Skeletal muscle tissue (tissue), 3 donors: ENCODE measurements at regions not wholly inside any gene's neighbourhood (a gene's known extent, or its start where the extent isn't known, plus 50 kb on each side); places are given as distances from the start of the nearest gene placed in this dataset.

Experiments
- H3K27ac ChIP-seq: one replicate; pipeline ENCODE4 v1.7.0; 2013; ENCODE audit warnings: mild to moderate bottlenecking, low read depth, low read length, inconsistent platforms
- H3K27me3 ChIP-seq, 3 donors: one replicate each; pipeline ENCODE4 v1.7.0; 2013; ENCODE audit warnings: low read length in 3 of 3; ENCODE audit not compliant: control insufficient read depth in 3 of 3, insufficient read depth in 3 of 3
- H3K36me3 ChIP-seq, 3 donors: one replicate each; pipeline ENCODE4 v1.7.0; 2013; ENCODE audit warnings: low read length in 3 of 3; ENCODE audit not compliant: control insufficient read depth in 3 of 3, insufficient read depth in 3 of 3
- H3K4me1 ChIP-seq, 3 donors: one replicate each; pipeline ENCODE4 v1.7.0; 2013; ENCODE audit warnings: low read length in 3 of 3, mild to moderate bottlenecking in 3 of 3; ENCODE audit not compliant: control insufficient read depth in 3 of 3, insufficient read depth in 3 of 3
- H3K4me3 ChIP-seq, 3 donors: one replicate each; pipeline ENCODE4 v1.7.0; 2013; ENCODE audit warnings: low read length in 3 of 3
- H3K9ac ChIP-seq, 3 donors: one replicate each; pipeline ENCODE4 v1.7.0; 2013; ENCODE audit warnings: low read length in 3 of 3, mild to moderate bottlenecking in 3 of 3, moderate library complexity in 2 of 3, low read depth in 1 of 3
- H3K9me3 ChIP-seq, 3 donors: one replicate each; pipeline ENCODE4 v1.7.0; 2013; ENCODE audit warnings: low read length in 3 of 3; ENCODE audit not compliant: control insufficient read depth in 3 of 3
- donor health status: Osteomylitis.

GRCh38 chr17:74076446-74076845 lies 127.0 kb upstream of the RPL38 start:
- H3K4me1 ChIP-seq = no peaks in the 10 kb centered on the region
- H3K4me3 ChIP-seq = no peak overlapping the region
- H3K9ac ChIP-seq = no peak overlapping the region
- no peaks in the 10 kb centered on the region for H3K36me3 ChIP-seq
- peaks cover 21 to 31% (median 31%) of the 10 kb centered on the region in 3 donors for H3K27me3 ChIP-seq
- H3K27ac ChIP-seq = no peak overlapping the region
- peaks cover 0 to 6% (median 0%) of the 10 kb centered on the region in 3 donors for H3K9me3 ChIP-seq

DNA sequence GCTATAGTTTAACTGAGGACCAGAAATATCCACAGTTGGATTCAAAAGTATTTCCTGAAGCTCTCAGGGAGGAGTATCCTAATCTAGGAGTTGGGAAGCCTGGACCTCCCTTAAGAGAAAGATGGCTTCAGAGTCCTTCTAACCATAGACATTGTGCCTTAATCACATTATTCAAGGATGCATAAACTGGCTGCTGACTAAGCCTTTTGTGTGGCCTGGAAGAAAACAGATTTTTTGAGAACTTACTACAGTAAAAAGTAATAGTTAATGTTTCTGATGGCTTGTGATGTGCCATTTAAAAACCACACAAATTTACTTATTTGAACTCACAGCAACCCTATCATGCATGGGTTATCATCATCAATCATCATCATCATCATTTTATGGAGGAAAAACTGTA lies 126.2 kb upstream of the RPL38 start:
- no peak overlapping the region for H3K4me3 ChIP-seq
- no peaks in the 10 kb centered on the region for H3K4me1 ChIP-seq
- peaks cover 21 to 39% (median 39%) of the 10 kb centered on the region in 3 donors for H3K27me3 ChIP-seq
- peaks cover 0 to 6% (median 0%) of the 10 kb centered on the region in 3 donors for H3K9me3 ChIP-seq
- H3K36me3 ChIP-seq = no peaks in the 10 kb centered on the region
- no peak overlapping the region for H3K27ac ChIP-seq
- no peak overlapping the region for H3K9ac ChIP-seq

DNA sequence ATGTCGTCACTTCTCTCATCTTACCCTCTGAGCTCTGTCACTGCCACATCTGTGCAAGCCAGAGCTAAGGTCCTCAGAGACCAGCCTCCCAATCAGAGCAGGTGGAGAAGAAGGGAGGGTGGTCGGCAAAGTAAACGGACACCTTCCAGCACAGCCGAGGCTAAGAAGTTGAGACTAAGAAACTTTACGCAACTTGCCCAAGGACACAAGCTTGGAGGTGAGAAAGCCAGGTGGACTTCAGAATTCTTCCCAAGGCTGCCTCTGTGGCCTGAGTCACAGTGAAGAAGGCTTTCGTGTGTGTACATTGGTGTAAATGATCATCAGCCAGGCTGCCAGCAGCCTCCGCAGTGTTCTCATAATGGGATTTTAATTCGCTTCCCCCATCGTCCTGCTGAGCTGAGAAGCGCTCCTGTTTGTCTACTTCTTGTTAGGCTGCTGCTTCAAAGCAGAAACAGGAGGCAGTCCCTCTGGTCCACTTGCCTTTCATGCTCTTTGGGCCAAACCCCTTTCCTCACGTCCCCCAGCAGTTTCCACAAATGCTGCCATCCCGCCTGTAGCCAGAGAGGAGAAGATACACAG lies 125.0 kb upstream of the RPL38 start:
- peaks cover 0 to 6% (median 0%) of the 10 kb centered on the region in 3 donors for H3K9me3 ChIP-seq
- H3K4me3 ChIP-seq = no peak overlapping the region
- H3K4me1 ChIP-seq = no peaks in the 10 kb centered on the region
- no peaks in the 10 kb centered on the region for H3K36me3 ChIP-seq
- H3K27me3 ChIP-seq = peaks cover 21 to 48% (median 47%) of the 10 kb centered on the region in 3 donors
- no peak overlapping the region for H3K9ac ChIP-seq
- no peak overlapping the region for H3K27ac ChIP-seq

DNA sequence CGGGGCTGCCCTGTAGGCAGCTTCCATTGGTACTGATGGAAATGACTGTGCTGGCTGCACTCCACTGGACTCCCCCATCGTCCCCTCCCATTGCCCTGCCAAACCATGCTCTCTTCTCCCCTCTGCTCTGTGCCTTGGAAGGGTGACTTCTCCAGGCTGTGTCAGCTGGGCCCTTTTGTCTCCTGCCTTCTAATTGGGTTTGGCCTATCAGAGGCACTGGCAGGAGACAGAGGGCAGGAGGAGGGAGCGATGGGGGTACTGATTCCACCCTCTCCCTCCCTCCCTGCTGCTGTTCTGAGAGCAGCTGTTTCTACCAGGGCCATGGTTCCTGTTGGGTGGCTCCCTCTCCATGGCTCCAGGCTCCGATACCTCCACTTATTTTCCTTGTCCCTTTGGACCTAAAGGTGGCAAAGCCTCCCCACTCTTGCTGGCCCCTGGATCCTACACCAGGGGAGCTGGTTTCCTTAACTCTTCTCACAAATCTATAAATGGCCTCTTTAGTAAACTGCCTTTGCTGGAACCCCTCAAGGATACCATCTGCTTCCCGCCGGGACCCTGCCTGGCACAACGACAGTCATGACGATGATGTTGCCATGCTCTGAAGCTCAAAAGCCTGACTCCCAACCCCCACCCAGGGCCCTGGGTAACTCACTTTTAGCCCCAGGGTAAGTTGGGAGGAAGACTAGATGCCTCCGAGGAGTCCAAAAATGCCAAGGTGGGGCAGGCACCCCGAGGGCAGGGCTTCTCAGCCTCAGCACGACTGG lies 123.8 kb upstream of the RPL38 start:
- H3K36me3 ChIP-seq = no peaks in the 10 kb centered on the region
- peaks cover 21 to 51% (median 47%) of the 10 kb centered on the region in 3 donors for H3K27me3 ChIP-seq
- H3K9ac ChIP-seq = no peak overlapping the region
- no peak overlapping the region for H3K4me3 ChIP-seq
- H3K27ac ChIP-seq = no peak overlapping the region
- no peaks in the 10 kb centered on the region for H3K4me1 ChIP-seq
- H3K9me3 ChIP-seq = peaks cover 0 to 5% (median 0%) of the 10 kb centered on the region in 3 donors

DNA sequence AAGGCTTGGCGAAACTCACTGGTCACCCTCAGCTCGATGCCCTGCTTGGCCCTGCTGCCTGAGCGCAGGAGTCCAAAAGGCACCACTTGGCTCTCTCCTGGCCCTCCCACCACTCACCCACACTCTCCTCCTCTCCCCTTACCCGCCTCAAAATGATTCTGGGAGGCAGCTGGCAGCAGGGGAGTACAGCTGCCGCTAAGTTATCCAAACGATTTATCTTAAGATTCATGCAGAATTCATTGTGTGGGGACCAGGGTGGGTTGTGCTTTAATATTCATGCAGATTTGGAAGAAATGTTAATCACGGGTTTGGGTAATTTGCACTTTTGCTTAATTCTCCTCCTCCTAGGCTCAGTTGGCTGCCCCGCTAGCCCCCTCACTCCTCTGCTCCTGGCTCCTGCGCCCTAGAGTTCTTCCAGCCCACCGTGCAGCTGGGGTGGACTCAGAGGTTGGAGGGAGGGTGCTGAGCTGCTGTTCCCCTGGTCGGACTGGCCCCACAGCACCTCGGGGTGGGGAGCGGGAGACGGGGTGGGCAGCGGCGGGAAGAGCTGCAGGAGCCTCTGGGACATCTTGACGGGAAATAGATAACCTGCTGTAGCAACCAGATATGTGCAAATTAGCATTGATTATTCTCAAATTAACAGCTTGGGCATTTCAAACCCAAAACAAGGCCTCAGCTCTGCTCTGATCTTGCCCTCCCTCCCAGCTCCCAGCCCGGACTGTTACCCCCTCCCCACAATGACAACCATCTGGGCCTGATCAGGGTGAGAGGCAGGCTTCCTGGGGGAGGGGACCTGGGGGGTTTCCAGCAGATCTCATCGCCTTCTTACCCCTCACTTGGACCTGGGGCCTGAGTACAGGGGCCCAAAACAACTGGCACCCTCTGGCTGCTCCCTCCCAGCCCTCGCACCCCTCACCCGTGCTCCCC lies 122.6 kb upstream of the RPL38 start:
- peaks cover 0 to 4% (median under 1%) of the 10 kb centered on the region in 3 donors for H3K9me3 ChIP-seq
- H3K9ac ChIP-seq = no peak overlapping the region
- peaks cover 21 to 51% (median 47%) of the 10 kb centered on the region in 3 donors for H3K27me3 ChIP-seq
- H3K27ac ChIP-seq = no peak overlapping the region
- H3K4me3 ChIP-seq = no peak overlapping the region
- H3K36me3 ChIP-seq = no peaks in the 10 kb centered on the region
- H3K4me1 ChIP-seq = no peaks in the 10 kb centered on the region

GRCh38 chr17:74082886-74083285 lies 120.6 kb upstream of the RPL38 start:
- Histone ChIP-seq H3K4me3 (no peak overlapping the region), H3K9ac (no peak overlapping the region), H3K9me3 (peaks cover 0 to 4% (median 0%) of the 10 kb centered on the region in 3 donors), H3K27ac (no peak overlapping the region), H3K27me3 (peaks cover 21 to 49% (median 49%) of the 10 kb centered on the region in 3 donors), H3K4me1 (no peaks in the 10 kb centered on the region), H3K36me3 (no peaks in the 10 kb centered on the region)

DNA sequence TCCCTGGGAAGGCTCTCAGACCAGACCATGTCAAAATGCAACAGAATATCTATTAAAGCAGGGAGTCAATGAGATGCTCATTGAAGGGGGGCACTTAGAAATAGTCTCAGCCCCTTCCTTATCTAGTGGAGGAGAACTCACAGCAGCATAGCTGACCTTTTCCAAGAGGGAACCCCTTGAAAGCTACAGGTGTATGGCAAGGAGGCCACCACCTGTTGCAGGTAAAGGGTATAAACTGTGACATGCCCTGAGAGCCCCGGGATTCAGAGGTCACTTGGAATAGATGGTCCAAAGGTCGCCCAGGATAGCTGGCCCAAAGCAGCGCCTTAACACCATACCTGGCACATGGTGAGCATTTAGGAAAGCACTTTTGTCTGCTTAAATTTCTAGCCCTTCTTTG lies 120.2 kb upstream of the RPL38 start:
- Histone ChIP-seq H3K27ac (no peak overlapping the region), H3K9me3 (peaks cover 0 to 4% (median 0%) of the 10 kb centered on the region in 3 donors), H3K36me3 (no peaks in the 10 kb centered on the region), H3K4me3 (no peak overlapping the region), H3K9ac (no peak overlapping the region), H3K27me3 (peaks cover 24 to 49% (median 44%) of the 10 kb centered on the region in 3 donors), H3K4me1 (no peaks in the 10 kb centered on the region)

DNA sequence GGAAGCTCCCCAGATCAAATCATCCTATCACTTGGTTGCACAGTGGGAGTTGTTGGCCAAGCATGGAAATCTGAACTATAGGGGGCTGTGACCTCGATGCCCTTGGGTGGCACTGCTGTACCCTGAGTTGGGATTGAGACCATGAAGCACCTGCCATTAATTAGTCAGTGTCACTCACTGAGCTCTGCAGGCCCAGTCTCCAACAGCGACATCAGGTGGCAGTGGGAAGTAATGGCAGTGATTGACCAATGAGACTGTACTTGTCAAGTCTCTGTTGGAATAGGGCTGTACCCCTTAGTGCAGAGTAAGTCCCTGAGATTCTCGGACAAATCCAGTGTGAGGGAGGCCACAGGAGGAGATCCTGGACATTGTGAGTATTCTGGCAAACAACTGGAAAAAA lies 118.0 kb upstream of the RPL38 start:
- Histone ChIP-seq H3K9ac (no peak overlapping the region), H3K27me3 (peaks cover 10 to 37% (median 31%) of the 10 kb centered on the region in 3 donors), H3K9me3 (peaks cover 0 to 6% (median 0%) of the 10 kb centered on the region in 3 donors), H3K4me1 (no peaks in the 10 kb centered on the region), H3K36me3 (no peaks in the 10 kb centered on the region), H3K4me3 (no peak overlapping the region), H3K27ac (no peak overlapping the region)

- Histone ChIP-seq H3K9me3 (peaks cover 0 to 6% (median 0%) of the 10 kb centered on the region in 3 donors), H3K4me1 (no peaks in the 10 kb centered on the region), H3K36me3 (no peaks in the 10 kb centered on the region), H3K4me3 (no peak overlapping the region), H3K27me3 (peaks cover 5 to 20% (median 16%) of the 10 kb centered on the region in 3 donors), H3K9ac (no peak overlapping the region), H3K27ac (no peak overlapping the region)
These were observed 116.4 kb upstream of the RPL38 start for GRCh38 chr17:74087002-74087585.
